Fibroblast of skin of back (primary cell): ENCODE measurements at regions not wholly inside any gene's neighbourhood (a gene's known extent, or its start where the extent isn't known, plus 50 kb on each side); places are given as distances from the start of the nearest gene placed in this dataset.

ENCODE experiments used
- DNase-seq: peaks from one replicate; pipeline ENCODE4 v3.0.0-alpha.2; 2013

DNA sequence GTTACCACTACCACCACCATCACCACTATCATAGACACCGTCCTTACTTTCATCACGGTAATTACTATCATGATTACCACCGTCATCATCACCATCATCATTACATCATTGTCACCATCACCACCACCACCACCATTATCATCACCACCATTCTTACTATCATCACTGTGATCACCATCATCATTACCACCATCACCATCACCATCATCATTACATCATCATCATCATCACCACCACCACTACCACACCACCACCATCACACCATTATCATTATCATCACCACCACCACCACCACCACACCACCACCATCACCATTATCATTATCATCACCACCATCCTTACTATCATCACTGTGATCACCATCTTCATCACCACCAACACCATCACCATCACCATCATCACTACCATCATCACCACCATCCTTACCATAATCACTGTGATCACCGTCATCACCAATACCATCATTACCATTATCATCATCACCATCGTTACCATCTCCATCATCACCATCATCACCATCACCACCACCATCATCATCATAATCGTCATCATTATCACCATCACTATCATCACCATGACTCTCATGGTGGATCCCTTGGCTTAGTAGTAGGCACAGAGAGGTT lies 244.4 kb upstream of the C1orf174 start:
- DNase-seq = no peak

DNA sequence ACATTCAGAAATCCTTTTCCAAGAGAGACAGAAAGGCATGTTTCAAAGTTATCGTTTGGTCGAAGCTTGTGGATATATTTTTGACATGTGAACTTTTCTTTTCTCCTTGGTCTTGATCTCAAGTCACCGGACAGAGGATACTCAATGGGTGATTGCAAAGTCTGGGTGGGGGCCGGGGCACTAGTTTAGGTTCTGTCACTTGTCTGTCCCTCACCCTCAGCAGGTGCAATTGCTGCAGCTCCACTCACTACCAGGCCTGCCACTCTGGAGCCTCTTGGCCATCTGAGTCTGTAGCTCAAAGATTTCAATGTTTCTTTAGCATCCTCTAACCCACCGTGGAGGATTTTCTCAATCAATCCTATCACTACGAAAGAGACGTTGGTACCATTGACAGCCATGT lies 246.0 kb upstream of the C1orf174 start:
- no peak for DNase-seq

DNA sequence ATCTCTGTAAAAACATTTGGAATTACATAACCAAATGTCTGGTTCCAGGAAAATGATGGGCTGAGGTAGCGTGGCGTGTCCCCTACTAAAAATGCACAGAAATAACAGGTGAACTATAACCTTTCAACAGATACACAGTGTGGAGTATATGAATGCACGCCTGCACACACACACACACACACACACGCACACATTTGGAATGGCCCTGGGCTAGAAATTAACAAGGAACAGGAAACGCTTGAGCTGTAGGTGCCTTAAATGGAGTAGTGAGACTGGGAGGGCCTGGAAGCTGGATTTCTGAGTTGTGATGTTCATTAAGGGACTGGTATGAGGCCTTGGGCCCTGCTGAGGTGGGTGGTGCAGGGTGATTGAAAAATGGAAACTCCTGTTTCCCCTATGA lies 246.5 kb upstream of the C1orf174 start:
- no peak for DNase-seq

DNA sequence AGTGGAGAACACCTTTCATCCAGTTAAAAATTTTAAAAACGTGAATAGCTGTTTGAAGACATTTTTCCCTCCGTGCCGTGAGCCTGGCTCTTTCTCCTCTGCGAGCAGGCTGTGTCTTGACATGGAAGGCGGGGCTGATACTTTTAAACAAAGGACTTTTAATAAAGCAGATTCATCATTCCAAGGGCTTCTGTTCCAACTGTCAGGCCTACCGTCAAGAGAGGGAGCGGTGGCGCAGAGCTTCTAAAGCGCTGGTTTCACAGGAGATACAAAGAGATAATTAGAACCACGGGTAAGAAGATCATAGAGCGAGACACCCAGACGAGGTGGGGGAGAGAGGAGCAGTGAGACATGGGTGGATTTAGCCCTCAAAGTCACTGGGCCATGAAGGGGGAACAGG lies 247.4 kb upstream of the C1orf174 start:
- no peak for DNase-seq

DNA sequence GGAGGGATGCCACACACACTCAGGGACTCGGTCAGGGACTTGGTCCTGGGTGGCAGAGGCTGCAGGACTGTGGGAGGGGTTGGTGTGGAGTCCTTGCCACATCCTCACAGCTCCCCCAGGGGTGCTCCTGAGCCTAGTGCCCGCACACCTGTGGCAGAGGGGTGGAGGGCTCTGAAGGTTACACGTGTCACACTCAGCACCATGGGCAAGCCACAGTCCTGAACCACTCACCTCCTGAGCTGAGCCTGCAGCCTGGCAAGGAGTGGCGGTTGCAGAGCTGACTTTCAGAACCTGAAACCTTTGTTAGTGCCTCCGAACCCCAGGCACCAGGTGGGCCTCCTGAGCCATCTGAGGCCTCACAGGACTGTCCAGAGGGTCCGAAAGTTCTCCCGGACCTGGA lies 249.2 kb upstream of the C1orf174 start:
- no peak for DNase-seq

DNA sequence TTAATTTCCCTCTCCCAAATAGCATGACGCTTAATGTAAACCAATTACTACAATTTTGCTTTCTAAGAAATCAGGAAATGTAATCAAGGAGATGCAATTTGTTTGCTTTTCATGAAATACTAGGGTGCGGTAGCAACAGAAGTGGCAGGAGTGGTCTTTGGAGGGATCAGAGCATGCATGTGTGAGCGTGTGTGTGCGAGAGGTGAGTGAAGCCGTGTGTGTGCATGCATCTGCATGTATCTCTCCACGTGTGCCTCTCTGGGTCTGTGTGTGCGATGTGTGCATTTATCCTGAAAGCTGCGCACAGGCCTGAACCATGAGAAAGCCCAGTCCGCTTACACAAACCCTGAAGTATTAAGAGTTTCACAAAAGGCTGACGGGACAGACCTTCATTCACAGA lies 249.8 kb upstream of the C1orf174 start:
- no peak for DNase-seq

DNA sequence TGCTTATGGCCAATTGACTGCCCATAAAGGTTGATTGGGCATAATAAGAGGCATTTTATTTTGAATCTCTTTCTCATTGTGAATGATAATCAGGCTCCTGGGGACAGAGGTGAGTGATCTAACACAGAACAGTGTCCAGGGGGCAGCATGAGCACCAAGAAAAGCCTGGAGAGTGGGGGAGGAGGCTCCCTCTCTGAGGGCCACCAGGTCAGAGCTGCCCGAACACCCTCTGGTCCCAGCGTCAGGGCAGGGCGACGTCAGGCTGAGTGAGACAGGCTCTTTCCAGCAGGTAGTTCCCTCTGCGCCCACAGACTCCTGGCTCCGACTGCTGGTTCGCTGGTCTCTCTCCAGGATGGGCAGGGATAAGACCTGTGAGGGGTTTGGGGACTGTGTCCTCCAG lies 250.2 kb upstream of the C1orf174 start:
- DNase-seq = no peak

DNA sequence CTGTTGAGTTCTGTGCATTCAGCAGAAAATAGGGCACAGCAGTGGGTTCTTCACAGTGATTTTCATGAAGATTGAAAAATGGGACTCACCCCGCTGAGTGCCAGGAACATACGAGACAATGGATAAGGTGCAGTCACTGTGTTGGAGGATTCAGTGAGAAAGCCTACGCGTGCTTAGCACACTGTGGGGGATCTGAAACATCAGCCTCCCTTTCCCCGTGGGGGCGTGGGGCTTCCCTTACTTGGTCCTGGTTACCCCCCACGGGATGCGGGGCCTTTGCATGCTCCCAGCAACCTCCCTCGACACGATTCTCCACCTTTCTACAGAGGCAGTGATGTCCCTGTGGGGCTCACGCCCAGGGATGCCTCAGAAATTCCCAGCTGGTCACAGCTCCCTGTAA lies 252.2 kb upstream of the C1orf174 start:
- no peak for DNase-seq

DNA sequence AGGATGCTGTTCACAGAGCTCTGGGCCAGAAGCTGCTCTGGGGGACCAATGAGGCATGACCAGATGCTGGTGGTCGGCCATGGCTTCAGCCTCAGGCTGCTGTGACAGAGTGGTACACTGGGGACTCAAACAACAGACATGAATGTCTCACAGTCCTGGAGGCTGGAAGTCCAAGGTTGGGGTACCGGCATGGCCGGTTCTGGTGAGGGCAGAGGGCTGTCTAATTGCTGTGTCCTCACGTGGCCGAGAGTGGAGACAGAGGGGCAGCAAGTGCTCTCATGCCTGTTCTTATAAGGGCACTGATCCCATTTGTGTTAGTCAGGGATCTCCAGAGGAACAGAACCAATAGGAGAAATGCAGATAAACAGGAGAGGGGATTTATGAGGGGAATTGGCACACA lies 253.5 kb upstream of the C1orf174 start:
- no peak for DNase-seq

DNA sequence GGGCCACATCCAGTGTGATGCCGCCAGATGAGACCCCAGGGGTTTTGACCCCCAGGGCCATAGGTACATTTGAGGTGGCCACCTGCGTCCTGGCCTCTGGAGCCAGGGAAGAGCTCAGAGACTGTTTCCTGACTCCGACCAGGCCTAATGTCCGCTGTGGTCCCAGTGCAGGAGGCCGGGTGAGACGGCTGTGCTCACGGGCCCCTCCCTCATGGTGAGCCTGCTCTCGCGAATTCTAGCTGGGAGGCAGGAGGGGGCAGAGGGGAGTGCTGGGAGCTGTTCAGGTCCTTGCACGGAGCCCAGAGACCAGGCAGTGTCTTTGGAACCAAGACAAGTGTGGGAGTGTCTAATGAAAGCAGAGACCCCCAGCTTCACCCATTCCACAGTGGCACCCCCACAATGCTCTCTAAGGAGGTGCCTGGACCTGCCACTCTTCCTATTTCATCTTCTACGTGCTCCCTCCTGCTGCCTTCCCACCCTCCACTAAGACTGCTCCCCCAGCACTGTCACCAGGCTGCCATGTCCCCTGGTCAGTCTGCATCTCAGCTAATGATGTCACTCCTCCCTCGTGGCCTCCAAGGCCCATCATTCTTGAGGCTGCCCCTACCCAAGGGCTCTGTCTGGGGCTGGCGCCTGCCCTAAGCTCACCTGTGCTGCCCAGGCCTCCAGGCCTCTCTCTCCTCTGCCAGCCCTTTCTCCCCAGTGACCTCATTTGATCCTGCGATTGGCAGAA lies 256.3 kb upstream of the C1orf174 start:
- no peak for DNase-seq

DNA sequence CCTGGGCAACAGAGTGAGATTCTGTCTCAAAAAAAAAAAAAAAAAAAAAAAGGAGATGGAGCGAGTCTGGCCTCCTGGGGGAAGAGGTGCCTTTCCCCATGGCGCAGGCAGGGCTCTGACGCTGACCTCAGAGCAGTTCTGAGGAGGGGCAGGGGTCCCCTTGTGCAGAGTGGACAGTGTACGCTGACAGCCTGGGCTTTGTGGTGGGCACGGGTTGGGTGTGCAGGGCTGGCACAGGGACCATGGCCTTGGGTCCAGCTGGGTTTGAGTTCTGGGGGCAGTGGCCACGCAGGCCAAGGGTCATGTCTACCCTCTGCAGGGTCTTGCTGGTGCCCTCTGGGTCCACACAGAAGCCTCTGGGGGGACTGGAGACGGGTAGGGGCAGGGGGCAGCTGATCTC lies 260.1 kb upstream of the C1orf174 start:
- DNase-seq = no peak

DNA sequence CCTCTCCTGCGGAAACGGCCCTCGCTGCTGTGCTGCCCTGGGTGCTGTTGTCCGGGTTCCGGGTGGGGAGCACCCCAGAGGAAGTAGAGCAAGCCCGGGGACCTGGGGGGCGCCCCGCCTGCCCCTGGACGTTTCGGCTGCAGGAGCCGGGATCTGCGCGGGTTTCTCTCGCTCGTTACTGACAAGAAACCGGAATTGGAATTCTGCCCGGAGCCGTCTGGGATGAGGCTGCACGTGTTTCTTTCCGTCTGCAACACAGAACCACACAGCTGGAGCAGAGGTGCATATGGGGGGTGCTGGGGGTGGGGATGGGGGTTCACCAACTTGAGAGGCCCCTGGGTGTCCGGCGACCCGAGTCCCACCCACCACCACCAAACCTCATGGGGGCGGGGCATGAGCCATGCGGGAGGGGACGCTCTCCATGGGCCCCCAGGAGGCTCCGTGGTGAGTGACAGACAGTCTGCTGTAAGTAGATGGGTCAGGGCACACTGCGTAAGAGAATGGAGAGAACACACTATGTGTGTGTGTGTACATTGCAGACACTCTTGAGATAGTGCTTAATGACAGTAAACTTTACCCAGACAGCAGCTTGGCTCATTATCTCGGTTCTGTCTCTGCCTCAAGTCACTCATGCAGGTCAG lies 261.4 kb upstream of the C1orf174 start:
- no peak for DNase-seq

DNA sequence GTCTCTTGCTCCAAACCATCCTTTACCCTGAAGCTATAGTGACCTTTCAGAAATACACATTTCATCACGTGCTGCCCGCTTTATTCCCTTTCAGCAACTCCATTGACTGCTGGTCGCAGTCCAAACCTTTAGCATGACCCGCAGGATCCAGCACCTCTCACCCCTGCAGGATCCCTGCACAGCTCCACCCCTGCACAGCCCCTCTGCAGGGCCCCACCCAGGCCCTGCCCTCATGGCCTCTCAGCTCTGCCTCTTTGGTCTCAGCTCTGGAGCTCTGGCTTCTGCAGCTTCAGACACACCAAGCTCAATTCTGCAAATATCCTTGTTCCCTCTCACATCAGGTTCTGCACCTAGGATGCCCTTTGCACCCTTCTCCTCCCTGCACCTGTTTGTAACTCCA lies 264.9 kb upstream of the C1orf174 start:
- DNase-seq = no peak

DNA sequence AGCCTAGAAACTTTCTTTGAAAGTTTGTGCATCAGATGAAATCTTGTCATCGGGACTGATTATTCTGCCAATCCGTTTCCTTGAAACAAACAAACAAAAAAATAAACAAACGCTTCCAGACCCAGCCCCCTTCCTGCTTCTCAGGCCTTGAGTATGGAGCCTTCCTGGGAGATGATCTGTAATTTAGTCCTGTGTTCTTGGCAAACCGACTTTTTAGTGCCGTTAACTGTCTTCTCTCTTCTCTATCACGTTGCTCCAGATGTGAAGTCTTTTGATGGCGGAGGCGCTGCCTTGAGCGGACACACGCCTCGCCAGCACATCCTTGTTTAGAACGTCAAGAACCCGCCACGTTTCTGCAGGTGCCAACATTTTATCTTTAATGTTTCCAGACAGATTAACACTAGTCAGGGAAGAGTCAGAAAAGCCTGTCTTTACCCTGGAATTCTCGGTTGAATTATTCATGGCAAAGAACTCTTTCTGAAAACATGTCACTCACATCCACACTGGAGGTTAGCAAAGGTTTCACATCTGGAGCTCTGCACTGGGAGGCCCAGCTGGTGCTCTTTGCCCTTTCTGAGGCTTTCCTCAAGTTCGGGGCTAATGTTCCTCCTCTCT lies 265.7 kb upstream of the C1orf174 start:
- no peak for DNase-seq

DNA sequence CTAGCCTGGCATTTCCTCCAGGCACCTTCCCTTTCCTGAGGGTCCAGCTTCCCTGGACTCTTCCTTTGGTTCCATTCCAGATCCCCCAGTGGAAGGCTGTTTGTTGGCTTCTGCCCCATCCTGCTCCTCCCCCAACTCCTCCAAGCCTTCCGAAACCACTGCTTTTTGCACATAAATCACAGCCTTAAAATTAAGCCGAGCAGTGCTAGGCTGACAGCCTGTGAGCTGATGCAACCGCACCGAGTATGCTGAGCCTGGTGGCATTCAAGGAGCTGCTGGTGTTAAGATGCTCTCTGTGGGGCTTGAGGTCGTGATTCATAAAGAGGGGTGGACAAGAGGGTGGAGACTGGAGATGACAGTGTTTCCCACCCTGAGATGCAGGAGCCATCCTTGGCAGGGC lies 266.6 kb upstream of the C1orf174 start:
- no peak for DNase-seq

DNA sequence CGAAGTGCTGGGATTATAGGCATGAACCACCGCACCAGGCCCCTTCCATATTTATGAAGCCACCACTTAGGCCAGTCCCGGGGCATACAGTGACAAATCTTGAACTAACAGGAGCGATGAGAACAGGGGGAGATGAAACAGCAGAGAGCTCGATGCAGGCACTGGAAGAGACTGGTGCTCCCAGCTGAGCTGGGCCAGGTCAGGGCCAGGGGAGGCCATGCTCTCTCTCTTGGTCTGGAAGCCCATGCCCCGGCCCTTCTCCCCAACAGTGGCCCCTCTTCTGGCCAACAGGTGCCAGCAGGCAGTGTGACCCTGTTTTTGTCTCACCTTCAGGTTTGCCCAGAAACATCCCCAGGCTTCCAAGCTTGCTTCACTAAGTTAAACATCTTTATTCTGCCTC lies 269.9 kb upstream of the C1orf174 start:
- no peak for DNase-seq

DNA sequence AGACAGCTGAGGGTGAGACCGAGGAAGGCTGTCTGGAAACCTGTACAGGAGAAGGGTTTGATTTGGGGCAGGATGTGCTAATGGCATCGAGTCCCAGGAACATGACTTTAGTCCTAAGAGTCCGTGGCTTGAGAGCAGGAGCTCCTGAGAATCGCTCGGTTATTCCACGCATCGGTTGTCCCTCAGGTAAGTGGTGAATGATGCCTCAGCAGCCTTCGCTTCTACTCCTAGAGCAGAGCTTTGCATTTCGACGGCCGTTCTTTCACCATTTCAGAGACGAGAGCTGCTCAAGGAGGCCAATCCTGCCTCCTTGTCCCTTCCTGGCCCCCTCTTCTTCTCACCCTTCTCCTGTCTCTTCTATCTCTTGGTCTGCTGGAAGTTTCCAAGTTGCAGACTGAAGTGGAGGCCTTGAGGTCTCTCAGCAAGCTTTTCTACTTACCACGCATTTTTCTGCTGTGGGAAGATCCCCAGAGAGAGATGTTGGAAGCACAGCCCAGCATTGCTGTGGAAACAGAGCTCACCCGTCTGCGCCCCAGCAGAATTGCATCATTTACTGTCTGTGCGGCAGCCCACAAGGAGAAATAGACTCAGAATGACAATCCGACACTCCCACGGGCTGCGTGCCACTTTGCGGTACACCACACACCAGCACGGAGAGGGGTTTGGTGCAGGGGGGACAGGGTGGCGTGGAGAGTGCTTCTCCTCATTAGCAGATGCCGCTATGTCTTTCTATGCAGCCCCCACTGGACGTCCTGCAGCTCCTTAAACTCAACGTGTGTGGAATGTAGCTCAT lies 270.7 kb upstream of the C1orf174 start:
- no peak for DNase-seq

DNA sequence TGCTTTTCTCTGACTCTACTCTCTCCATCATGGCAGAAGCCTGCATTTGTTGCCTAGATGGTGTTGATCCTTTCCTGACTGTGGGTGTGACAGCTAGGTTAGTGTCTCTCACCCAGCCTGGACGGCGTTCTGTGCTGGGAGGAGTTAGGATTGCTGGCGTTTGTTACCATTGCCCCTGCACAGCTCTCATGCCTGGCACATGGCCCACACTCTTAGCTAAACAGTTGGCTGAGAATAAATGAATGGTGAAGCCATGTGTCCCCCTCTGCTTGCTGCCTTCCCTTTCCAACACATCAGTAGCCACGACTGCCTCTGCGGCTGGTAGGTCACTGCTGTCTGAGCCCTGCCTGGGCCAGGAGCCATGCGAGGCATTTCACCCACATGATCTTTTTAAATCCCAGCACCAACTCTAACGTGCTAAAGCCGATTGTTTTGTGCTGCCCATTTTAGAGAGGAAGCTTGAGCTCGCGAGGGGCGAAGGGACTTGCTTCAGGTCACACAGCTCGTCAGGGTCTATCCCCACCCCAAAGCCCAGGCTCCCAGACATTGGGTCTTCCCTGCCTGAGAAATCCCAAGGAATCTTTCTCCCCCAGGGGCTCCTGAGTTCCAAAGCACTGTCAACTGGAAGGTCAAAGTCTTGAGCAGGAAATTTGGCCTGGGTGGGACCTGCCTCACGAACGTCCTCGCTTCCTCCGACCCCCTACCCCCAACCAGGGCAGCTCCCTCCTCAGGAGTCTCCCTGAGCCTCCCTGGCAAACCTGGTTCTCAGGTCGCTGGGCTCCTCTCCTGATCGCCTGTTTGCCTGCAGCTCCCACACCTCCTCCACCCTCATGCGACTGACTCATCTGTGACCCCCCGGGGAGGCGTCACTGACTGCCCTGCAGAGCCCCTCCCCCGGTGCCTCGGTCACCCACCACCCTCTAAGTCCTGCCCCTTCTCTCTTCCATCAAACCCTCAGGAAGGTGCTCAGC lies 271.7 kb upstream of the C1orf174 start:
- no peak for DNase-seq

DNA sequence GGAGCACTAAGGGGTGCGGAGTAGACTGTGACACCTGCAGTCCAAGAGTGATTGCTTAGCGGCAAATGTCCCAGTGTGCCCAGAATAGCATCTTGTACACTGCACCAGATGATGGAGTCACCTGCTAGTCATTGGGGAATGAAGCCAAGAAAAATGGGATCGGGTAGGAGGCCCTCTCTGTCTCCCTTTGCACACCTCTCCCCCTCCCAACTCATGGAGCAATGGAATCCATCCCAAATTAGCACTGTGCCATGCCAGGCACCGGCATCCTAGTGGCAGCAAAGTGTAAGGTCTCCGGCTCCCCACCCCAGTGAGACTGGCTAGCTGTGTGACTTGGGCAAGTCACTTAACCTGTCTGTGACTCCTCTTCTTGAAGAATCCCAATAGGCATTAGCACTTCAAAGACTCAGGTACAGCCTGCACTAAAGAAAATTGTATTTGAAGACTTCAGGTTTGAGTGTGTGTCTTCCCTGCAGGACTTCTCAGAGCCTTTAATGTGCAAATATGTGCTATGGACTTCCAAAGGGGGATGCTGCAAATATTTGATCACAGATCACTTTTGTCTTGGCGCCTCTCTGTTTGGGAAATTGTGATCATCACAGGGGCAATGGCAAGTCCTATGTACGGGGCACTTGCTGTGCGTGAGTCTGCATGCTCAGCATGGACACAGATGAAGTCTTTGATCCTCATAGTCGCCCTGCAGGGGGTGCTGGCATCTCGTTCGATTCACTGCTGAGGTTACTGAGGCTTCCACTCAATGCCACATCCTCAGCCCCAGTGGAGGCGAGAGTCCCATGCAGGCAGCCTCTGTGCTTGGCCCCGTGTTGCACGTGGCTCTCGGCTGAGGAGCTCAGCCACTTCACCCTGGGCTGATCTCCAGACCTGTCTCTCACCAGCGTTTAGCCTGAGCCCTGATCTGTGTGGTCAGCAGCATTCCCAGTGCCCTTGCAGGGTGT lies 272.9 kb upstream of the C1orf174 start:
- no peak for DNase-seq

DNA sequence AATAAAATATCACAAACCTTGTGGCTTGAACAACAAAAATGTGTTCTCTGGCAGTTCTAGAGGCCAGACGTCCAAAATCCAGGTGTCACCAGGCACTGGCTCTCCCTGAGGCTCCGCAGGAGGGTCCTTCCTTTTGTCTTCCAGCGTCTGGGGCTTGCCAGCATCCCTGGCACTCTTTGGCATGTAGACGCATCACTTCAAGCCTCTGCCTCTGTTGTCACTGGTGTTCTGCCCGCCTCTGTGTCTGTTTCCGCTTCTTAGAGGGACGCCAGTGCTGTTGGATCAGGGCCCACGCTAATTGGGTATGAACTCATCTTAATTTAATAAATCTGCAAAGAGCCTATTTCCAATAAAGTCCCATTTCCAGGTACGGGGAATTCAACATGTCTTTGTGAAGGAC lies 273.7 kb upstream of the C1orf174 start:
- no peak for DNase-seq
